IMR-90 (cell line): ENCODE measurements at regions not wholly inside any gene's neighbourhood (a gene's known extent, or its start where the extent isn't known, plus 50 kb on each side); places are given as distances from the start of the nearest gene placed in this dataset.

ENCODE experiments used
- ATAC-seq: fragments of 200-7000 bp; cut with Tn5 transposase; 2 replicates; pipeline ENCODE4 v1.9.1; 2020; ENCODE audit warnings: low read depth, mild to moderate bottlenecking, moderate library complexity
- BruUV-seq: library from RNA; stranded (reverse); fragments of 400-500 nt; replicated peaks from 2 replicates; lab custom pipeline; 2021; lab: Mats Ljungman, UMichigan
- CTCF ChIA-PET: fragments of 300-600 bp; formaldehyde crosslinking; extraction: SDS; loops from one replicate; lab custom pipeline; 2021; ENCODE audit warnings: antibody characterized with exemption; lab: Yijun Ruan, JAX
- POLR2A ChIA-PET: fragments of 300-600 bp; sonication (Branson Sonifier 250); formaldehyde crosslinking; loops from one replicate; lab custom pipeline; 2022; ENCODE audit warnings: antibody characterized with exemption; ENCODE audit not compliant: unreplicated experiment; lab: Charles Lee
- DNase-seq: peaks from one replicate; pipeline ENCODE4 v3.0.0; 2013
- H2AFZ ChIP-seq: replicated peaks from 2 replicates; pipeline ENCODE3; 2013; ENCODE audit warnings: low read length, mild to moderate bottlenecking; ENCODE audit not compliant: poor library complexity
- H2AK5ac ChIP-seq: 2 replicates; pipeline ENCODE4 v1.6.1; 2013; ENCODE audit warnings: low read depth, low read length, inconsistent platforms
- H2AK9ac ChIP-seq: replicated peaks from 2 replicates; pipeline ENCODE3; 2013; ENCODE audit warnings: mild to moderate bottlenecking, low read depth, low read length, moderate library complexity; ENCODE audit not compliant: poor library complexity
- H2BK120ac ChIP-seq: 2 replicates; pipeline ENCODE4 v1.6.1; 2013; ENCODE audit warnings: low read depth, low read length, inconsistent platforms
- H2BK15ac ChIP-seq: 3 replicates; pipeline ENCODE4 v1.6.1; 2013; ENCODE audit warnings: low read depth, low read length, inconsistent platforms
- H2BK20ac ChIP-seq: 2 replicates; pipeline ENCODE4 v1.6.1; 2013; ENCODE audit warnings: low read depth, mild to moderate bottlenecking, inconsistent platforms, low read length, moderate library complexity
- H2BK5ac ChIP-seq: 2 replicates; pipeline ENCODE4 v1.6.1; 2013; ENCODE audit warnings: mild to moderate bottlenecking, low read depth, low read length, inconsistent platforms; ENCODE audit not compliant: poor library complexity, severe bottlenecking
- H3K14ac ChIP-seq: replicated peaks from 2 replicates; pipeline ENCODE4 v1.6.1; 2013; ENCODE audit warnings: low read depth, low read length, inconsistent platforms
- H3K18ac ChIP-seq: 2 replicates; pipeline ENCODE4 v1.6.1; 2013; ENCODE audit warnings: low read depth, low read length, control low read depth
- H3K23ac ChIP-seq: 2 replicates; pipeline ENCODE4 v1.6.1; 2013; ENCODE audit warnings: low read depth, low read length, inconsistent platforms
- H3K27ac ChIP-seq: 2 replicates; pipeline ENCODE4 v1.5.1; 2013; ENCODE audit warnings: mild to moderate bottlenecking, control low read depth, low read length; ENCODE audit not compliant: insufficient read depth
- H3K27me3 ChIP-seq: 2 replicates; pipeline ENCODE4 v1.6.1; 2013; ENCODE audit warnings: low read length; ENCODE audit not compliant: control insufficient read depth, insufficient read depth
- H3K36me3 ChIP-seq: 2 replicates; pipeline ENCODE4 v1.6.1; 2013; ENCODE audit warnings: low read length, mixed read lengths; ENCODE audit not compliant: control insufficient read depth, insufficient read depth
- H3K4ac ChIP-seq: 2 replicates; pipeline ENCODE4 v1.6.1; 2013; ENCODE audit warnings: low read depth, low read length, inconsistent platforms
- H3K4me1 ChIP-seq: 2 replicates; pipeline ENCODE4 v1.6.1; 2013; ENCODE audit warnings: low read length, mixed read lengths; ENCODE audit not compliant: control insufficient read depth, insufficient read depth
- H3K4me2 ChIP-seq: 2 replicates; pipeline ENCODE4 v1.6.1; 2013; ENCODE audit warnings: low read depth, mild to moderate bottlenecking, control low read depth, low read length, moderate library complexity
- H3K4me3 ChIP-seq: 2 replicates; pipeline ENCODE4 v1.5.1; 2013; ENCODE audit warnings: low read depth, mild to moderate bottlenecking, control low read depth, low read length, moderate library complexity; ENCODE audit not compliant: insufficient read depth
- H3K56ac ChIP-seq: 2 replicates; pipeline ENCODE4 v1.6.1; 2013; ENCODE audit warnings: low read length, inconsistent platforms; ENCODE audit not compliant: insufficient read depth; ENCODE audit errors: extremely low read depth
- H3K79me1 ChIP-seq, 2 experiments: 2 replicates each; pipeline ENCODE4 v1.6.1; 2013; ENCODE audit warnings: low read length in 2 of 2, inconsistent platforms in 1 of 2, low read depth in 1 of 2
- H3K9ac ChIP-seq: 2 replicates; pipeline ENCODE4 v1.6.1; 2013; ENCODE audit warnings: low read depth, low read length, control low read depth
- H3K9me1 ChIP-seq: 2 replicates; pipeline ENCODE4 v1.6.1; 2013; ENCODE audit warnings: low read length, inconsistent platforms; ENCODE audit not compliant: insufficient read depth
- H3K9me3 ChIP-seq: 2 replicates; pipeline ENCODE4 v1.6.1; 2013; ENCODE audit warnings: low read length; ENCODE audit not compliant: control insufficient read depth, insufficient read depth
- H4K20me1 ChIP-seq: 2 replicates; pipeline ENCODE4 v1.6.1; 2013; ENCODE audit warnings: low read length, inconsistent platforms; ENCODE audit not compliant: insufficient read depth
- H4K5ac ChIP-seq: 2 replicates; pipeline ENCODE4 v1.6.1; 2013; ENCODE audit warnings: mild to moderate bottlenecking, low read depth, low read length, control low read depth
- H4K8ac ChIP-seq, 2 experiments: 2 replicates each; pipeline ENCODE4 v1.6.1; 2013; ENCODE audit warnings: low read depth in 2 of 2, low read length in 2 of 2, control low read depth in 1 of 2, inconsistent platforms in 1 of 2
- H4K91ac ChIP-seq: 2 replicates; pipeline ENCODE4 v1.6.1; 2013; ENCODE audit warnings: low read depth, low read length, inconsistent platforms; ENCODE audit not compliant: insufficient read depth
- CEBPB ChIP-seq: IDR thresholded peaks from 2 replicates; pipeline ENCODE4 v1.6.1; 2012; ENCODE audit warnings: low read depth, low read length, improper control_type of control experiment
- CHD1 ChIP-seq: IDR thresholded peaks from 2 replicates; pipeline ENCODE4 v1.6.1; 2012; ENCODE audit warnings: low read depth, low read length, improper control_type of control experiment
- FOS ChIP-seq: fragments of 150-350 bp; IDR thresholded peaks from 2 replicates; pipeline ENCODE4 v1.6.1; 2016; ENCODE audit warnings: low read depth, low read length
- MAFK ChIP-seq: IDR thresholded peaks from 2 replicates; pipeline ENCODE4 v1.6.1; 2012; ENCODE audit warnings: low read depth, low read length, improper control_type of control experiment
- MAZ ChIP-seq: IDR thresholded peaks from 2 replicates; pipeline ENCODE4 v1.6.1; 2012; ENCODE audit warnings: low read depth, mild to moderate bottlenecking, low read length, improper control_type of control experiment, moderate library complexity, borderline replicate concordance
- MXI1 ChIP-seq: IDR thresholded peaks from 2 replicates; pipeline ENCODE4 v1.6.1; 2012; ENCODE audit warnings: low read depth, mild to moderate bottlenecking, low read length, moderate library complexity, borderline replicate concordance
- NFE2L2 ChIP-seq: fragments of 150-350 bp; IDR thresholded peaks from 2 replicates; pipeline ENCODE4 v1.6.1; 2016; ENCODE audit warnings: low read depth, mild to moderate bottlenecking, low read length
- POLR2A ChIP-seq: IDR thresholded peaks from 2 replicates; pipeline ENCODE4 v1.6.1; 2012; ENCODE audit warnings: mild to moderate bottlenecking, low read depth, low read length
- RAD21 ChIP-seq: IDR thresholded peaks from 2 replicates; pipeline ENCODE4 v1.6.1; 2012; ENCODE audit warnings: low read length, improper control_type of control experiment
- RCOR1 ChIP-seq: IDR thresholded peaks from 2 replicates; pipeline ENCODE4 v1.6.1; 2012; ENCODE audit warnings: mild to moderate bottlenecking, low read length, improper control_type of control experiment; ENCODE audit not compliant: insufficient replicate concordance
- RFX5 ChIP-seq: IDR thresholded peaks from 2 replicates; pipeline ENCODE4 v1.8.0; 2012; ENCODE audit warnings: low read depth, mild to moderate bottlenecking, low read length, moderate library complexity
- SMC3 ChIP-seq: fragments of 150-350 bp; IDR thresholded peaks from 2 replicates; pipeline ENCODE4 v1.6.1; 2016; ENCODE audit warnings: low read depth, mild to moderate bottlenecking, antibody characterized with exemption, low read length, moderate library complexity
- USF2 ChIP-seq: fragments of 150-350 bp; IDR thresholded peaks from 2 replicates; pipeline ENCODE4 v1.6.1; 2017; ENCODE audit warnings: mild to moderate bottlenecking, antibody characterized with exemption, low read length, low read depth
- WGBS, 2 experiments: methylation state at CpG; one replicate each; pipeline versions ENCODE4 v1.1.5 to v1.1.7; 2013; ENCODE audit warnings: missing lambda C conversion rate in 2 of 2; ENCODE audit not compliant: insufficient read length in 1 of 2; ENCODE audit errors: extremely low coverage in 2 of 2; 5-methylcytosine and 5-hydroxymethylcytosine counted together
- dilution Hi-C: fragments of 300-500 bp; cut with HindIII; formaldehyde crosslinking; loops from one replicate; pipeline ENCODE4 v1.14.3; 2018; ENCODE audit warnings: low sequenced_read_pairs; ENCODE audit not compliant: unreplicated experiment
- in situ Hi-C: fragments of 300-500 bp; cut with MboI; formaldehyde crosslinking; loops from 3 replicates; pipeline ENCODE4 v1.14.3; 2019; ENCODE audit warnings: low sequenced_read_pairs, inconsistent platforms, mixed read lengths
- intact Hi-C: fragments of 100-400 bp; cut with micrococcal nuclease; formaldehyde crosslinking; loops from 2 replicates; pipeline ENCODE4 v1.10.0; 2022

GRCh38 chr1:80893115-80893514 lies 907.6 kb upstream of the ADGRL2 start:
- Histone ChIP-seq H2AFZ (no peak overlapping the region), H4K20me1 (no peaks in the 10 kb centered on the region)
- no peak for DNase-seq

More at GRCh38 chr1:80893115-80893514, 907.6 kb upstream of the ADGRL2 start:
- no CpG with 5 or more reads among the region's 2 CpGs for WGBS, 2 experiments
- Histone ChIP-seq H3K79me1 (no peaks in the 10 kb centered on the region), H2BK20ac (no peak overlapping the region), H2BK15ac (no peak overlapping the region), H3K27me3 (no peaks in the 10 kb centered on the region), H3K4me3 (no peak overlapping the region), H2BK5ac (no peak overlapping the region), H3K36me3 (no peaks in the 10 kb centered on the region), H4K91ac (no peak overlapping the region), H3K23ac (no peak overlapping the region), H2AK5ac (no peak overlapping the region), H2BK120ac (no peak overlapping the region), H3K18ac (no peak overlapping the region), H3K4me1 (peaks cover 1% of the 10 kb centered on the region; the same call in 1 of the 2 replicates), H3K14ac (no peak overlapping the region), H4K8ac (no peak overlapping the region), H3K27ac (no peak overlapping the region), H4K5ac (no peak overlapping the region), H3K4ac (no peak overlapping the region), H3K9me1 (0 out of 2 replicates have a peak, but pooled peaks cover 3% of the 10 kb centered on the region), H2AK9ac (no peak overlapping the region), H3K9ac (no peak overlapping the region), H3K9me3 (no peaks in the 10 kb centered on the region), H3K56ac (no peak overlapping the region), H3K4me2 (no peak overlapping the region)
- no peak for ATAC-seq
- POLR2A ChIA-PET: no interaction called here
- no TSS peak for BruUV-seq
- CTCF ChIA-PET: no interaction called here
- intact Hi-C loops (no loop called here), in situ Hi-C loops (no loop called here), dilution Hi-C loops (no loop called here)
- TF ChIP-seq CHD1 (no peak), NFE2L2 (no peak), MXI1 (no peak), MAFK (no peak), POLR2A (no peak), MAZ (no peak), RAD21 (no peak), FOS (no peak), CEBPB (no peak), SMC3 (no peak), USF2 (no peak), RFX5 (no peak), RCOR1 (no peak)
